ENCODE measurements at regions not wholly inside any gene's neighbourhood (a gene's known extent, or its start where the extent isn't known, plus 50 kb on each side); places are given as distances from the start of the nearest gene placed in this dataset.

DNA sequence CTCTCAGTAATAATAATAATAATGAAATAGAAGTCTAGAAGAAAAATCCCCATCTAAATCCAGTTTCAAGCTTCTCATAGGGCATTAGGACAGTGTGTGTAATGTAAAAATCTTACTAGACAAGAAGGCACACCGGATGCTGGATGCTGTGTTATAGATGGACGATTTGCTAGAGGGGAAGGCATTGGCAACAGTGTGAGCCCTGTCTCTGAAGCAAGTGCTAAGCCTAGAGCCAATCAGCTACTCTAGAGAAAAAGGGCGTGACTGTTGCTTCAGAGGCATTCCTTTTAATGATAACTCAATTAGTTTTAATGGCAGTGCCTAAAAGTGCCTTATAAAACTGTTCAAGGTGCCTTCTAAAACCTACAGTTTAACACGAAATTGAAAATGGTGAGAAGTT is 344.9 kb downstream of the TDRD15 start:
- Histone ChIP-seq H3K9ac (ENCODE audit: low read depth in 1 of 2, low read length in 2 of 2) (no peak overlapping the region), H3K27me3 (ENCODE audit: control insufficient read depth in 2 of 2, insufficient read depth in 2 of 2, low read length in 2 of 2) (no peaks in the 10 kb centered on the region), H3K36me3 (ENCODE audit: control insufficient read depth in 2 of 2, insufficient read depth in 2 of 2, low read length in 2 of 2) (no peaks in the 10 kb centered on the region), H3K9me3 (ENCODE audit: control insufficient read depth in 2 of 2, low read length in 2 of 2) (no peaks in the 10 kb centered on the region), H3K27ac (ENCODE audit: low read depth in 2 of 2, low read length in 2 of 2) (no peak overlapping the region), H3K4me1 (ENCODE audit: control insufficient read depth in 2 of 2, insufficient read depth in 2 of 2, low read length in 2 of 2) (no peaks in the 10 kb centered on the region), H3K4me3 (ENCODE audit: low read length in 2 of 2) (no peak overlapping the region)

DNA sequence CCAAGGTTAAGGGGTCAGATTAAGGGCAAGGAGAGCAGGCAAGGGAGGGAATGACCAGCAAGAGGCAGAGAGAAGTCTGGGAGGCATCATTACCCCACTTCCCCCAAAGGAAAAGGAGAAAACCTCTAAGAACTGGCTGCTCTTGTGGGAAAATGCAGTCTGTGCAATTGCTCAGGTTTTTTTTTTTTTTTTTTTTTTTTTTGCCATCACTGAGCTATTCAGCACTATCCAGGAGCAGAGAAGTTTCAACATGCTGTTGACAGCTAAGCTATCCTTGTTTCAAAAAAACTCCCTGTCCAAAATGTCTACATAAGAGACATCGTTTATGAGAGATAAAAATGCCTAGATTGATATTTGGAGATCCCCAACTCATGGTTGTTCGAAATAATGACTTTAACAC is 345.4 kb downstream of the TDRD15 start:
- Histone ChIP-seq H3K27ac (ENCODE audit: low read depth in 2 of 2, low read length in 2 of 2) (no peak overlapping the region), H3K4me1 (ENCODE audit: control insufficient read depth in 2 of 2, insufficient read depth in 2 of 2, low read length in 2 of 2) (no peaks in the 10 kb centered on the region), H3K27me3 (ENCODE audit: control insufficient read depth in 2 of 2, insufficient read depth in 2 of 2, low read length in 2 of 2) (no peaks in the 10 kb centered on the region), H3K4me3 (ENCODE audit: low read length in 2 of 2) (no peak overlapping the region), H3K36me3 (ENCODE audit: control insufficient read depth in 2 of 2, insufficient read depth in 2 of 2, low read length in 2 of 2) (no peaks in the 10 kb centered on the region), H3K9me3 (ENCODE audit: control insufficient read depth in 2 of 2, low read length in 2 of 2) (no peaks in the 10 kb centered on the region), H3K9ac (ENCODE audit: low read depth in 1 of 2, low read length in 2 of 2) (no peak overlapping the region)

DNA sequence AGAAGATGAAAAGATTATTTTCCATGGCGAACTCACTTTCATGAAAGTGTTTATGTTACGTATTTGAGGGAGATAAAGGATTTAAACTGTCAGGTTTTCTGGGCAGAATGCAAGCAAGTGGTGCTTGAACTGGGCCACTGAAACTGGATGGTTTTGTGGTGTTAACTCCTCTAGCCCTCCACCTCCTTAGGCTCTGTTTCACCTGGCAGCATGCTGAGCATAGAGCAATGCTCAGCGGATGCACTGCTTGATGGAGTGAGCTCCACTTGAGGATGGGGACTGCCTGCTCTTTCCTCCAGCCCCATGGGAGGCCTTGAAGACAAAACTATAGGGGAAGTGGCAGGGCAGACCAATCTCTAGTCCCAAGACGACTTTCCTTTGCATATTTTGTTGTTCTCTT is 345.8 kb downstream of the TDRD15 start:
- no peaks in the 10 kb centered on the region for H3K27me3 ChIP-seq (ENCODE audit: control insufficient read depth in 2 of 2, insufficient read depth in 2 of 2, low read length in 2 of 2)
- no peak overlapping the region for H3K9ac ChIP-seq (ENCODE audit: low read depth in 1 of 2, low read length in 2 of 2)
- H3K9me3 ChIP-seq (ENCODE audit: control insufficient read depth in 2 of 2, low read length in 2 of 2): no peaks in the 10 kb centered on the region
- H3K4me1 ChIP-seq (ENCODE audit: control insufficient read depth in 2 of 2, insufficient read depth in 2 of 2, low read length in 2 of 2): no peaks in the 10 kb centered on the region
- no peak overlapping the region for H3K27ac ChIP-seq (ENCODE audit: low read depth in 2 of 2, low read length in 2 of 2)
- no peaks in the 10 kb centered on the region for H3K36me3 ChIP-seq (ENCODE audit: control insufficient read depth in 2 of 2, insufficient read depth in 2 of 2, low read length in 2 of 2)
- H3K4me3 ChIP-seq (ENCODE audit: low read length in 2 of 2): no peak overlapping the region

DNA sequence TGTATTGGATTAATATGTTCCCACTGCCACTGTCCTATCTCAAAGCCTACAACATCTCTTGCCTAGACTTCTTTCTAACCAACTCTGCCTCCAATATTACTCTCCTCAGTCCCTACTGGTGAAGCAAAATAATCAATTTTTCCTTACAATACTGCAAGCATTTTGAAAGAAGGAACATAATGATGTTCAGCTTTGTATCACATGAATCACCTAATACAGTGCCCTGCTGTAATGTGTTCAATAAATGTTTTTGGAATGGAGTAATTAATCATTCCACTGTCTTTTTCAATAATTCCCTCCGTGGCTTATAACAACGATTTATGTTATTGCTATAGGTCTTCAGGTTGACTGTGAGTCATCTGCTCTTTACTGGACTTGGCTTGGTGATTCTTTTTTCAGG is 356.4 kb downstream of the TDRD15 start:
- no peaks in the 10 kb centered on the region for H3K4me1 ChIP-seq (ENCODE audit: control insufficient read depth in 2 of 2, insufficient read depth in 2 of 2, low read length in 2 of 2)
- H3K4me3 ChIP-seq (ENCODE audit: low read length in 2 of 2): no peak overlapping the region

DNA sequence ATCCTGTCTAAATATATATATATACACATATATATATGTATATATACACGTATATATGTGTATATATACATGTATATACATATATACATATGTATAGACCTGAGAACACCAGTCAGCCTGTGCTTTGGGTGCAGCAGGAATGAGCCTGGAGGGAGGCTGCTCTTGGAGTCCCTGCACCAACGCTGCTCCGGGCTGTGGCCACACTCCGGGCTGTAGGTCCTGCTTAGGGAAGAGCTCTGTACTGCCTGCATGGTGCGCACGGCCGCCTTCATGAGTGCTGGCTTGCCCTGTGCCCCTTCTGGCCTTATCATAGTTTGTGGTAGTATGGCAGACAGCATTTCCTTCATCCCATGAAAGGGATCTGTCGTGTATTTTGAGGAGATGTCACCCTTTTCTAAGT is 360.9 kb downstream of the TDRD15 start:
- Histone ChIP-seq H3K36me3 (ENCODE audit: control insufficient read depth in 2 of 2, insufficient read depth in 2 of 2, low read length in 2 of 2) (no peaks in the 10 kb centered on the region), H3K9me3 (ENCODE audit: control insufficient read depth in 2 of 2, low read length in 2 of 2) (no peaks in the 10 kb centered on the region), H3K27me3 (ENCODE audit: control insufficient read depth in 2 of 2, insufficient read depth in 2 of 2, low read length in 2 of 2) (no peaks in the 10 kb centered on the region), H3K9ac (ENCODE audit: low read depth in 1 of 2, low read length in 2 of 2) (no peak overlapping the region), H3K4me1 (ENCODE audit: control insufficient read depth in 2 of 2, insufficient read depth in 2 of 2, low read length in 2 of 2) (no peaks in the 10 kb centered on the region), H3K27ac (ENCODE audit: low read depth in 2 of 2, low read length in 2 of 2) (no peak overlapping the region), H3K4me3 (ENCODE audit: low read length in 2 of 2) (no peak overlapping the region)

More for the DNA sequence above, 356.4 kb downstream of the TDRD15 start:
- Histone ChIP-seq H3K36me3 (ENCODE audit: control insufficient read depth in 2 of 2, insufficient read depth in 2 of 2, low read length in 2 of 2) (no peaks in the 10 kb centered on the region), H3K27me3 (ENCODE audit: control insufficient read depth in 2 of 2, insufficient read depth in 2 of 2, low read length in 2 of 2) (no peaks in the 10 kb centered on the region), H3K9ac (ENCODE audit: low read depth in 1 of 2, low read length in 2 of 2) (no peak overlapping the region), H3K9me3 (ENCODE audit: control insufficient read depth in 2 of 2, low read length in 2 of 2) (no peaks in the 10 kb centered on the region), H3K27ac (ENCODE audit: low read depth in 2 of 2, low read length in 2 of 2) (no peak overlapping the region)

DNA sequence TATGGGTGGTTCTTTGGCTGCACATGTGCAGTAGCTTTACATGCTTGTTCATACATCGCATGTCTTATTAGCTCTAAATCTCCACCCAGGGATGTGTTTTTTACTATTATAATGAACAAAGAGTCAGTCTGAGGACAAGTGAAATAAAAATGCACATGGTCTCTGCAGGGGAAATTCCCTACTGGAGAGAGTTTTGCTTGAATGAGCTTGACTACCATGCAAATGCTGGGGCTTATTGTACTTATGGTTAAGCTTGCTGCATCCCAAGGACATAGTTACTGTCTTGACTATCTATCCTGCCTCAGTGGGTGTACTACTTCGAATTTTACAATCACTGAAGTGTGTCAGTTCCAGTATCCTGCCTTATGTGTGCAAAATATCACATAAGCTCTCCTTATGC is 362.7 kb downstream of the TDRD15 start:
- Histone ChIP-seq H3K9ac (ENCODE audit: low read depth in 1 of 2, low read length in 2 of 2) (no peak overlapping the region), H3K27me3 (ENCODE audit: control insufficient read depth in 2 of 2, insufficient read depth in 2 of 2, low read length in 2 of 2) (no peaks in the 10 kb centered on the region), H3K36me3 (ENCODE audit: control insufficient read depth in 2 of 2, insufficient read depth in 2 of 2, low read length in 2 of 2) (no peaks in the 10 kb centered on the region), H3K4me1 (ENCODE audit: control insufficient read depth in 2 of 2, insufficient read depth in 2 of 2, low read length in 2 of 2) (no peaks in the 10 kb centered on the region), H3K4me3 (ENCODE audit: low read length in 2 of 2) (no peak overlapping the region), H3K9me3 (ENCODE audit: control insufficient read depth in 2 of 2, low read length in 2 of 2) (no peaks in the 10 kb centered on the region), H3K27ac (ENCODE audit: low read depth in 2 of 2, low read length in 2 of 2) (no peak overlapping the region)

DNA sequence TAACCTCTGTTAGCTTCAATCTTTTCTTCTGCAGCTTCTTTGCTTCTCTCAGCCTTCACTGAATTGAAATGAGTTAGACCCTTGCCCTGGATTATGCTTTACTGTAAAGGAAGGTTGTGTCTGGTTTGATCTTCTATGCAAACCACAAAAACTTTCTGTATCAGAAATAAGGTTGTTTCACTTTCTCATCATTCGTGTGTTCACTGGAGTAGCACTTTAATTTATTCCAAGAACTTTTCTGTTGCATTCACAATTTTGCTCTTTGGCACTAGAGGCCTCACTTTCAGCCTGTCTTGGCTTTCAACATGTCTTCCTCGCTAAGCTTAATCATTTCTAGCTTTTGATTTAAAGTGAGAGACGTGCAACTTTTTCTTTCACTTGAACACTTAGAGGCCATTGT is 365.3 kb downstream of the TDRD15 start:
- H3K9me3 ChIP-seq (ENCODE audit: control insufficient read depth in 2 of 2, low read length in 2 of 2): no peaks in the 10 kb centered on the region
- H3K36me3 ChIP-seq (ENCODE audit: control insufficient read depth in 2 of 2, insufficient read depth in 2 of 2, low read length in 2 of 2): no peaks in the 10 kb centered on the region
- H3K27me3 ChIP-seq (ENCODE audit: control insufficient read depth in 2 of 2, insufficient read depth in 2 of 2, low read length in 2 of 2): no peaks in the 10 kb centered on the region
- no peak overlapping the region for H3K27ac ChIP-seq (ENCODE audit: low read depth in 2 of 2, low read length in 2 of 2)
- no peak overlapping the region for H3K9ac ChIP-seq (ENCODE audit: low read depth in 1 of 2, low read length in 2 of 2)
- no peak overlapping the region for H3K4me3 ChIP-seq (ENCODE audit: low read length in 2 of 2)
- H3K4me1 ChIP-seq (ENCODE audit: control insufficient read depth in 2 of 2, insufficient read depth in 2 of 2, low read length in 2 of 2): no peaks in the 10 kb centered on the region

DNA sequence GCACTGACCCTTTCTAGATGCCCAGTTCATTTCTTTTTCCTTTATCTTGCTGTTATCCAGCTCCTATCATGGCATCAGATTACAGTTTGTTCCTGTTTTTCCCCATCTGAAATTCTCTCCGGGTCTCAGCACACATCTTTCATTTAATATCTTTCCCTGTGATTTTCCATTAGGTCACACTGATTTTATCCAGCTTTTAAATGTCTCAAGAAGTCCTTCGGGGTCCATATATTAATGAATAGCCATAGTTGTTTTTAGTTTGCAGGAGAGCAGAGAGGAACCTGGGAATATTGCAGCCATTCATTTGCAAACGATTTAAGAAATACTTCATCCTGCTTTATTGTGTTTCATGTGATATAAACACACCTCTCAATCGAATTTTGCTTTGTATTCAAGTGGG is 374.2 kb downstream of the TDRD15 start:
- Histone ChIP-seq H3K27ac (ENCODE audit: low read depth in 2 of 2, low read length in 2 of 2) (no peak overlapping the region), H3K9ac (ENCODE audit: low read depth in 1 of 2, low read length in 2 of 2) (no peak overlapping the region), H3K36me3 (ENCODE audit: control insufficient read depth in 2 of 2, insufficient read depth in 2 of 2, low read length in 2 of 2) (no peaks in the 10 kb centered on the region), H3K4me3 (ENCODE audit: low read length in 2 of 2) (no peak overlapping the region), H3K4me1 (ENCODE audit: control insufficient read depth in 2 of 2, insufficient read depth in 2 of 2, low read length in 2 of 2) (no peaks in the 10 kb centered on the region), H3K27me3 (ENCODE audit: control insufficient read depth in 2 of 2, insufficient read depth in 2 of 2, low read length in 2 of 2) (no peaks in the 10 kb centered on the region), H3K9me3 (ENCODE audit: control insufficient read depth in 2 of 2, low read length in 2 of 2) (no peaks in the 10 kb centered on the region)

DNA sequence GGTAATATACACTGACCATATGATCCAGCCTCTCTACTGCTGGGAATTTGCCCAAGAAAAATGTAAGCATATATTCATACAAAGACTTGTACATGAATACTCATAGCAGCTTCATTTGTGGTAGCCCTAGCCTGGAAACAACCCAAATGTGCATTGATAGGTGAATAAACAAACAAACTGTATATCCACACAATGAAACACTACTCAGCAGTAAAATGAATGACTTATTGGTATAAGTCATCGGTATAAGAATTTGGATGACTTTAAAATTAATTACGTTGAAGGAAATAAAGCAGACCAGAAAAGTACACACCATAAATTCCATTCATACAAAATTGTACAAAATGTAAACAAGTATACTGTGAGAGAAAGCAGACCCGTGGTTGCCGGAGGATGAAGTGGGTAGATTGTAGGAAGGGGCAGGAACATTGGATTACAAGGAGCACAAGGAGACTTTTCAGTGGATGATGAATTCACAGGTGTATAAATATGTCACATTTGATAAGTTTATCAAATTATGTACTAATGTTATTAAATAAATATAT is 376.7 kb downstream of the TDRD15 start:
- H3K9me3 ChIP-seq (ENCODE audit: control insufficient read depth in 2 of 2, low read length in 2 of 2): no peaks in the 10 kb centered on the region
- H3K27ac ChIP-seq (ENCODE audit: low read depth in 2 of 2, low read length in 2 of 2): no peak overlapping the region
- no peak overlapping the region for H3K9ac ChIP-seq (ENCODE audit: low read depth in 1 of 2, low read length in 2 of 2)
- no peaks in the 10 kb centered on the region for H3K27me3 ChIP-seq (ENCODE audit: control insufficient read depth in 2 of 2, insufficient read depth in 2 of 2, low read length in 2 of 2)
- no peak overlapping the region for H3K4me3 ChIP-seq (ENCODE audit: low read length in 2 of 2)
- no peaks in the 10 kb centered on the region for H3K4me1 ChIP-seq (ENCODE audit: control insufficient read depth in 2 of 2, insufficient read depth in 2 of 2, low read length in 2 of 2)
- H3K36me3 ChIP-seq (ENCODE audit: control insufficient read depth in 2 of 2, insufficient read depth in 2 of 2, low read length in 2 of 2): no peaks in the 10 kb centered on the region

DNA sequence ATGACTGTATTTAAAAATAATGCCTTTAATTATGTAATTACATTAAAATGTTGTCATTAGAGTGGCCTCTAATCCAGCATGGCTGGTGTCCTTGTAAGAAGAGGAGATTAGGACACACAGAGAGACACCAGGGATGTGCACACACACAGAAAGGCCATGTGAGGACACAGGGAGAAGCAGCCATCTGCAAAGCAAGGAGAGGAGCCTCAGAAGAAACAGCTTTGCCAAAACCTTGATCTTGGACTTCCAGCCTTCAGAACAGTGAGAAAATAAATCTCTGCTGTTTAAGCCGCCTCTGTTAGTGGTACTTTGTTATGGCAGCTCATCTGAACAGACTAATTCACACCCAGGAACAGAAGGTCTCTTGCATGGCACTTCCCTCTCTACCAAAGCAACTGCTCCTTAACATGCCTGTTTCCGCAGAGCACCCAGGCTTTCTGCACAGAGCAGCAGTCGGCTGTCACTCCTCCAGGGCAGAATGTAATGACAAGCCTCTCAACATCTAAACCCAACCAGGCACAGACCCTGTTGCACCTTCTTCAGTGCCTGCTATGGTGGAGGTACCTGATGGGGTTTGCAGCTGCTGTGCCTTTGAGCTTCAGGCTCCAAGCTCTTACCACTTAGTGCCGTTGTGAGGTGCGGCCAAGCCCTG is 377.7 kb downstream of the TDRD15 start:
- Histone ChIP-seq H3K4me1 (ENCODE audit: control insufficient read depth in 2 of 2, insufficient read depth in 2 of 2, low read length in 2 of 2) (no peaks in the 10 kb centered on the region), H3K27ac (ENCODE audit: low read depth in 2 of 2, low read length in 2 of 2) (no peak overlapping the region), H3K9me3 (ENCODE audit: control insufficient read depth in 2 of 2, low read length in 2 of 2) (no peaks in the 10 kb centered on the region), H3K36me3 (ENCODE audit: control insufficient read depth in 2 of 2, insufficient read depth in 2 of 2, low read length in 2 of 2) (no peaks in the 10 kb centered on the region), H3K4me3 (ENCODE audit: low read length in 2 of 2) (no peak overlapping the region), H3K9ac (ENCODE audit: low read depth in 1 of 2, low read length in 2 of 2) (no peak overlapping the region), H3K27me3 (ENCODE audit: control insufficient read depth in 2 of 2, insufficient read depth in 2 of 2, low read length in 2 of 2) (no peaks in the 10 kb centered on the region)

Data from mucosa of rectum (tissue), 2 donors.